PFSK-1 (cell line): ENCODE measurements at regions not wholly inside any gene's neighbourhood (a gene's known extent, or its start where the extent isn't known, plus 50 kb on each side); places are given as distances from the start of the nearest gene placed in this dataset.

Source experiments
- POLR2AphosphoS5 ChIP-seq: IDR thresholded peaks from 2 replicates; pipeline ENCODE4 v1.6.1; 2012; ENCODE audit warnings: low read depth, mild to moderate bottlenecking, control low read depth, low read length, moderate library complexity
- REST ChIP-seq, 2 experiments: IDR thresholded peaks; 2 replicates each; pipeline versions ENCODE4 v1.6.1 to v1.8.0; 2011 to 2012; ENCODE audit warnings: low read depth in 2 of 2, low read length in 2 of 2, control low read depth in 1 of 2, inconsistent platforms in 1 of 2, mild to moderate bottlenecking in 1 of 2, moderate library complexity in 1 of 2; ENCODE audit not compliant: insufficient read depth in 1 of 2
- SIN3A ChIP-seq: IDR thresholded peaks from 2 replicates; pipeline ENCODE4 v1.6.1; 2012; ENCODE audit warnings: mild to moderate bottlenecking, low read length, moderate library complexity, borderline replicate concordance; ENCODE audit not compliant: insufficient read depth
- TAF1 ChIP-seq: IDR thresholded peaks from 2 replicates; pipeline ENCODE4 v1.6.1; 2012; ENCODE audit warnings: low read length, control low read depth, borderline replicate concordance; ENCODE audit not compliant: insufficient read depth

DNA sequence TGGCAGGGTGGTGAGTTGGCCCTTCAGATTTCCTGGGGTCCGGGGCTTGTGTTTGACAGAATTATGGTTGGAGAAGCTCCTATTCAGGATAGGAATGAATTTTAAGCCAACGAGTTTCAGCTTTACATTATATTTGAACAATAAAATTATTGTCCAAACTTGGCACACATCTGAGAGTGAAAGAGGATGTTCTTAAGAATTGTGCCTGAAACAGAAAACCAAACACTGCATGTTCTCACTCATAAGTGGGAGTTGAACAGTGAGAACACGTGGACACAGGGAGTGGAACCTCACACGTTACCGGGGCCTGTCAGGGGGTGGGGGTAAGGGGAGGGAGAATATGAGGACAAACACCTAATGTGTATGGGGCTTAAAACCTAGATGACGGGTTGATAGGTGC is 111.8 kb upstream of the ACTBL2 start:
- TF ChIP-seq POLR2AphosphoS5 (no peak), REST (IDR thresholded peaks at IDR 0.05; ENCODE audit: insufficient read depth in 1 of 2, low read depth in 2 of 2, low read length in 2 of 2) (no peak), TAF1 (no peak), SIN3A (no peak)
